ENCODE measurements at regions not wholly inside any gene's neighbourhood (a gene's known extent, or its start where the extent isn't known, plus 50 kb on each side); places are given as distances from the start of the nearest gene placed in this dataset.

- TF ChIP-seq CTCF (IDR thresholded peaks at IDR 0.05 in 2 of 3, conservative IDR thresholded peaks at IDR 0.05 in 1 of 3; ENCODE audit: borderline replicate concordance in 1 of 3, insufficient read depth in 1 of 3, low read depth in 2 of 3, low read length in 2 of 3) (no peak), EZH2phosphoT487 (IDR thresholded peaks at IDR 0.05; ENCODE audit: borderline replicate concordance) (no peak), CEBPB (IDR thresholded peaks at IDR 0.05; ENCODE audit: low read depth) (no peak), POLR2A (IDR thresholded peaks at IDR 0.05; ENCODE audit: borderline replicate concordance, extremely low read depth, insufficient read depth, insufficient read length) (no peak), JUND (IDR thresholded peaks at IDR 0.05) (no peak), MAX (IDR thresholded peaks at IDR 0.05) (no peak), YY1 (IDR thresholded peaks at IDR 0.05; ENCODE audit: extremely low read depth, insufficient replicate concordance, low read depth, low read length) (no peak), REST (IDR thresholded peaks at IDR 0.05; ENCODE audit: low read depth) (no peak)
Observed at GRCh38 chr11:134577751-134578395, 165.8 kb upstream of the B3GAT1 start.

Measured in HCT116 (cell line).